Neuronal stem cell (in vitro differentiated cells): ENCODE measurements at regions not wholly inside any gene's neighbourhood (a gene's known extent, or its start where the extent isn't known, plus 50 kb on each side); places are given as distances from the start of the nearest gene placed in this dataset.

Source experiments
- DNase-seq: peaks from one replicate; pipeline ENCODE4 v3.0.0-alpha.2; 2013; ENCODE audit warnings: low spot score
- H2AFZ ChIP-seq: one replicate; pipeline ENCODE4 v1.6.1; 2013; ENCODE audit warnings: mild to moderate bottlenecking, low read length, inconsistent platforms
- H2AK5ac ChIP-seq: 2 replicates; pipeline ENCODE4 v1.6.1; 2013; ENCODE audit warnings: low read depth, mild to moderate bottlenecking, inconsistent platforms, low read length, moderate library complexity, mixed read lengths
- H2BK120ac ChIP-seq: 2 replicates; pipeline ENCODE4 v1.6.1; 2013; ENCODE audit warnings: low read depth, mild to moderate bottlenecking, inconsistent platforms, low read length, moderate library complexity, mixed read lengths
- H2BK12ac ChIP-seq: one replicate; pipeline ENCODE4 v1.6.1; 2013; ENCODE audit warnings: low read length, inconsistent platforms
- H2BK15ac ChIP-seq: 2 replicates; pipeline ENCODE4 v1.6.1; 2013; ENCODE audit warnings: mild to moderate bottlenecking, low read length, inconsistent platforms, mixed read lengths
- H2BK5ac ChIP-seq: one replicate; pipeline ENCODE4 v1.6.1; 2013; ENCODE audit warnings: inconsistent platforms, mild to moderate bottlenecking, low read length, moderate library complexity
- H3K14ac ChIP-seq: one replicate; pipeline ENCODE4 v1.6.1; 2013; ENCODE audit warnings: low read length, inconsistent platforms
- H3K18ac ChIP-seq: 2 replicates; pipeline ENCODE4 v1.6.1; 2013; ENCODE audit warnings: low read length, inconsistent platforms
- H3K23ac ChIP-seq: 2 replicates; pipeline ENCODE4 v1.6.1; 2013; ENCODE audit warnings: low read depth, mild to moderate bottlenecking, mixed read lengths, low read length, inconsistent platforms; ENCODE audit not compliant: poor library complexity
- H3K27ac ChIP-seq: replicated peaks from 3 replicates; pipeline ENCODE4 v1.5.1; 2013; ENCODE audit warnings: low read length, inconsistent platforms
- H3K27me3 ChIP-seq, 3 experiments: 2 replicates each; pipeline ENCODE4 v1.6.1; 2013; ENCODE audit warnings: low read length in 3 of 3, mild to moderate bottlenecking in 2 of 3, inconsistent platforms in 1 of 3, low read depth in 1 of 3, mixed read lengths in 1 of 3, moderate library complexity in 1 of 3; ENCODE audit not compliant: control insufficient read depth in 3 of 3, insufficient read depth in 3 of 3
- H3K36me3 ChIP-seq, 2 donors: replicated peaks in 1 of 2; 2 replicates each; pipeline ENCODE4 v1.6.1; 2013; ENCODE audit warnings: low read length in 2 of 2; ENCODE audit not compliant: control insufficient read depth in 2 of 2, insufficient read depth in 2 of 2
- H3K4ac ChIP-seq: 2 replicates; pipeline ENCODE4 v1.6.1; 2013; ENCODE audit warnings: inconsistent platforms, mild to moderate bottlenecking, low read length, moderate library complexity
- H3K4me1 ChIP-seq, 2 donors: 1 replicate in 1 of 2; 2 replicates in 1 of 2; pipeline ENCODE4 v1.6.1; 2013; ENCODE audit warnings: low read length in 2 of 2, low read depth in 1 of 2; ENCODE audit not compliant: control insufficient read depth in 2 of 2, insufficient read depth in 1 of 2
- H3K4me2 ChIP-seq: one replicate; pipeline ENCODE4 v1.6.1; 2013; ENCODE audit warnings: mild to moderate bottlenecking, low read length, inconsistent platforms; ENCODE audit not compliant: insufficient read depth, poor library complexity, severe bottlenecking
- H3K4me3 ChIP-seq, 2 donors: 2 replicates each; pipeline ENCODE4 v1.5.1; 2013; ENCODE audit warnings: low read length in 2 of 2, mild to moderate bottlenecking in 2 of 2, inconsistent platforms in 1 of 2, moderate library complexity in 1 of 2
- H3K79me1 ChIP-seq: one replicate; pipeline ENCODE4 v1.6.1; 2013; ENCODE audit warnings: low read depth, mild to moderate bottlenecking, inconsistent platforms, low read length, moderate library complexity
- H3K9ac ChIP-seq: one replicate; pipeline ENCODE4 v1.6.1; 2013; ENCODE audit warnings: mild to moderate bottlenecking, low read depth, low read length, inconsistent platforms; ENCODE audit not compliant: poor library complexity
- H3K9me3 ChIP-seq, 2 donors: replicated peaks in 1 of 2; 2 replicates each; pipeline versions ENCODE3 to v1.6.1; 2013; ENCODE audit warnings: low read length in 2 of 2, mild to moderate bottlenecking in 2 of 2, inconsistent platforms in 1 of 2, low read depth in 1 of 2, mixed read lengths in 1 of 2, moderate library complexity in 1 of 2; ENCODE audit not compliant: control insufficient read depth in 2 of 2, insufficient read depth in 1 of 2
- H4K8ac ChIP-seq: one replicate; pipeline ENCODE4 v1.6.1; 2013; ENCODE audit warnings: low read depth, mild to moderate bottlenecking, inconsistent platforms, low read length, moderate library complexity
- H4K91ac ChIP-seq: one replicate; pipeline ENCODE4 v1.6.1; 2013; ENCODE audit warnings: low read length, low read depth, mild to moderate bottlenecking, inconsistent platforms; ENCODE audit not compliant: poor library complexity
- WGBS, 2 donors: extraction: QIAGEN DNeasy Blood & Tissue Kit; methylation state at CpG; one replicate each; pipeline ENCODE4 v1.1.7; 2013; ENCODE audit warnings: missing lambda C conversion rate in 2 of 2, mixed read lengths in 1 of 2; ENCODE audit not compliant: insufficient read length in 2 of 2, insufficient replicate concordance in 1 of 2; ENCODE audit errors: extremely low coverage in 2 of 2; 5-methylcytosine and 5-hydroxymethylcytosine counted together

DNA sequence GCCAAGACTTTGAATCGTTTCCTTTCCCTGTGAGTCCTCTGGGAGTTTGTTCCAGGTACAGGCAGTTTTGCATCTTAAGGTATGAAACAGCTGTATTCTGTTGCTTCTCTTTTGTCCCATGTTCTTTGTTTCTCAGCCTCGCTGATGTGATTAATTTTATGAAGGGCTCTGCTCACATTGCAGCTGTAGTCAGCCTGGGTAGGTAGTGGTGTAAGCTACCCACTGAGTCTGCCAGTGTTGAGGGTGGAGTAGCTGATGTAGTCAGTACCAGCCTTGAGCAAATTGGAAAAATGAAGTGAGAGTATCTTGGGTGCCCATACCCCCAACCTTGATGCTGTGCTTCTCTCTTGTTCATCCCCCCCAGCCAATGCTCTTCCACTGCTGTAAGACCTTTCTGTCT is 139.6 kb upstream of the SMIM31 start:
- WGBS, 2 donors, result no CpG with 5 or more reads among the region's 2 CpGs
- Histone ChIP-seq H3K36me3 (no peaks in the 10 kb centered on the region), H3K27me3 (no peaks in the 10 kb centered on the region)

DNA sequence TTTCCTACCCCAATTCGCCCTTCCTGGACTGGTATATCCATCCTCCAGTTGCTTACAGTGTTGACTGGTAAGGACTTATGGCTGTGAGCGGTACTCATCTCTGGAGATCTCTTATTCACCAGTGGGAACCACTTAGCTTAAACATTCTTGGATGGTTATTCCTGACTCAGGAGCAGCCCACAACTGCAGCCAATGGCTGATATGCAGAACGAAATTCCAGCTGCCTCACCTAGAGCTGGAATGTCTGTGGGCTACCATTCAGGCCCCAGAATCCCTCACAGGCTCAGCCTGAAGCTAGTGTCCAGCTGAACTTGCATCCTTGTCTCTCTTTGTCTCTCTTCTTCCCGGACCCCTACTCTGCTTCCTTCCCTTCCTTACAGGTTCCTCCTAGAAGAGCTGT is 138.9 kb upstream of the SMIM31 start:
- Histone ChIP-seq H3K79me1 (no peaks in the 10 kb centered on the region), H4K91ac (no peak overlapping the region), H2BK12ac (no peak overlapping the region), H3K4me2 (no peak overlapping the region), H2AFZ (no peak overlapping the region), H3K18ac (no peak overlapping the region), H2BK15ac (no peak overlapping the region), H3K23ac (no peak overlapping the region), H2AK5ac (no peak overlapping the region), H3K9ac (no peak overlapping the region), H2BK5ac (no peak overlapping the region), H3K14ac (no peak overlapping the region), H3K27ac (no peak overlapping the region), H3K4me3 (no peak overlapping the region), H3K4ac (no peak overlapping the region), H3K27me3 (no peaks in the 10 kb centered on the region), H4K8ac (no peak overlapping the region), H3K4me1 (peaks cover 0 to 2% of the 10 kb centered on the region in 2 donors), H3K9me3 (no peaks in the 10 kb centered on the region), H2BK120ac (no peak overlapping the region), H3K36me3 (no peaks in the 10 kb centered on the region)
- WGBS, 2 donors, result no CpG with 5 or more reads among the region's 4 CpGs
- no peak for DNase-seq

More for the DNA sequence above, 139.6 kb upstream of the SMIM31 start:
- H2BK12ac ChIP-seq, result no peak overlapping the region
- H3K23ac ChIP-seq, result no peak overlapping the region
- peaks cover 0 to 2% of the 10 kb centered on the region in 2 donors for H3K4me1 ChIP-seq
- no peak overlapping the region for H2BK120ac ChIP-seq
- no peak overlapping the region for H4K91ac ChIP-seq
- no peak overlapping the region for H3K27ac ChIP-seq
- no peak overlapping the region for H4K8ac ChIP-seq
- H2BK15ac ChIP-seq, result no peak overlapping the region
- no peaks in the 10 kb centered on the region for H3K79me1 ChIP-seq
- H3K4ac ChIP-seq, result no peak overlapping the region
- H2BK5ac ChIP-seq, result no peak overlapping the region
- H3K14ac ChIP-seq, result no peak overlapping the region
- no peak for DNase-seq
- H2AFZ ChIP-seq, result no peak overlapping the region
- no peak overlapping the region for H2AK5ac ChIP-seq
- no peak overlapping the region for H3K18ac ChIP-seq
- H3K4me3 ChIP-seq, result no peak overlapping the region
- no peak overlapping the region for H3K4me2 ChIP-seq
- no peaks in the 10 kb centered on the region for H3K9me3 ChIP-seq
- no peak overlapping the region for H3K9ac ChIP-seq

DNA sequence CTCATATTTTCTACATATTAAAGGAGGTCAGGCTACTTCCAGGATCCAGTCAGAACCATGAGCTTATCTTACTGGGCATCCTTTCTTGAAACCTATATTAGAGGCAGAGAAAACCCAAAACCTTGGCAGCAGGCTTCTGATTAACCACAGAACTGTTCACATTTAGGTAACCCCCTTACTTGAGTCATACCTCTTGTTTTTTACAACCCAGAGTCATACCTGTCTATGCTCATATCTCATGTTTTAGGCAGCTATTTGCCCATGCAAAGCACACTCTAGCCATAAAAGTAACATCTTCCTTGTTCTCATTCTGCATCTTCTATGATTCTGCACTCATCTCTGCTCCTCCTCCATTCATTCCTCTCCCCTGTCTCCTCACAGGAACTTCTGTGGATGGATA is 138.0 kb upstream of the SMIM31 start:
- H3K4me3 ChIP-seq, result no peak overlapping the region
- H3K4me2 ChIP-seq, result no peak overlapping the region
- H3K27me3 ChIP-seq, result no peaks in the 10 kb centered on the region
- H3K27ac ChIP-seq, result no peak overlapping the region
- no peak overlapping the region for H4K8ac ChIP-seq
- no peaks in the 10 kb centered on the region for H3K9me3 ChIP-seq
- H2AK5ac ChIP-seq, result no peak overlapping the region
- H3K14ac ChIP-seq, result no peak overlapping the region
- no peak overlapping the region for H3K9ac ChIP-seq
- H3K23ac ChIP-seq, result no peak overlapping the region
- no peak overlapping the region for H2BK120ac ChIP-seq
- no peak overlapping the region for H3K18ac ChIP-seq
- H2AFZ ChIP-seq, result no peak overlapping the region
- no peak overlapping the region for H2BK12ac ChIP-seq
- H2BK5ac ChIP-seq, result no peak overlapping the region
- H3K4me1 ChIP-seq, result peaks cover 0 to 2% of the 10 kb centered on the region in 2 donors
- H3K79me1 ChIP-seq, result no peaks in the 10 kb centered on the region
- H2BK15ac ChIP-seq, result no peak overlapping the region
- DNase-seq, result no peak
- H3K4ac ChIP-seq, result no peak overlapping the region
- no peak overlapping the region for H4K91ac ChIP-seq
- no peaks in the 10 kb centered on the region for H3K36me3 ChIP-seq

GRCh38 chr4:164616961-164617360 is 137.0 kb upstream of the SMIM31 start:
- Histone ChIP-seq H3K14ac (no peak overlapping the region), H3K4me2 (no peak overlapping the region), H3K36me3 (no peaks in the 10 kb centered on the region), H2BK120ac (no peak overlapping the region), H3K9me3 (no peaks in the 10 kb centered on the region), H3K4me3 (no peak overlapping the region), H2AK5ac (no peak overlapping the region), H3K27me3 (no peaks in the 10 kb centered on the region), H3K4ac (no peak overlapping the region), H3K9ac (no peak overlapping the region), H3K27ac (no peak overlapping the region), H2AFZ (no peak overlapping the region), H3K18ac (no peak overlapping the region), H3K23ac (no peak overlapping the region), H4K8ac (no peak overlapping the region), H2BK12ac (no peak overlapping the region), H2BK15ac (no peak overlapping the region), H2BK5ac (no peak overlapping the region), H3K4me1 (peaks cover 0 to 2% of the 10 kb centered on the region in 2 donors), H4K91ac (no peak overlapping the region), H3K79me1 (no peaks in the 10 kb centered on the region)
- no CpG with 5 or more reads among the region's 1 CpG for WGBS, 2 donors
- no peak for DNase-seq
